Right cardiac atrium (tissue), 5 donors: ENCODE measurements at regions not wholly inside any gene's neighbourhood (a gene's known extent, or its start where the extent isn't known, plus 50 kb on each side); places are given as distances from the start of the nearest gene placed in this dataset.

Experiments
- ATAC-seq, 2 donors: fragments of 200-7000 bp; cut with Tn5 transposase; one replicate each; pipeline versions ENCODE4 v1.8.0 to v1.9.1; 2020; ENCODE audit warnings: moderate library complexity in 2 of 2, mild to moderate bottlenecking in 1 of 2
- DNase-seq, 3 donors: peaks; one replicate each; pipeline ENCODE4 v3.0.0-alpha.2; 2020
- H3K27ac ChIP-seq: one replicate; pipeline ENCODE4 v1.5.1; 2013; ENCODE audit warnings: mild to moderate bottlenecking, low read length, control low read depth, moderate library complexity
- H3K27me3 ChIP-seq: one replicate; pipeline ENCODE4 v1.6.1; 2013; ENCODE audit not compliant: control insufficient read depth, insufficient read depth
- H3K4me1 ChIP-seq: one replicate; pipeline ENCODE4 v1.6.1; 2013; ENCODE audit warnings: low read length; ENCODE audit not compliant: control insufficient read depth, insufficient read depth
- H3K4me3 ChIP-seq: one replicate; pipeline ENCODE4 v1.5.1; 2013; ENCODE audit warnings: low read length, control low read depth
- H3K9me3 ChIP-seq: one replicate; pipeline ENCODE4 v1.6.1; 2013; ENCODE audit warnings: low read length; ENCODE audit not compliant: control insufficient read depth
- WGBS: extraction: QIAGEN DNeasy Blood & Tissue Kit; methylation state at CpG from one replicate; pipeline ENCODE4 v1.1.7; 2013; 5-methylcytosine and 5-hydroxymethylcytosine counted together
- intact Hi-C, 4 donors: fragments of 100-400 bp; cut with DNase I; formaldehyde crosslinking; loops; one replicate each; pipeline versions ENCODE4 v1.11.0 to v1.14.0; 2022 to 2023
- donor health status: healthy with polysubstance abuse.
- donor health status: DM: no; HTN: yes; CAD: no.
- donor health status: DM: no; HTN: no; CAD: no.
- donor health status: DM: no; HTN: yes; CAD: no; lungs with severe emphysema.
- donor health status: DM: yes; HTN: yes; CAD: no.

DNA sequence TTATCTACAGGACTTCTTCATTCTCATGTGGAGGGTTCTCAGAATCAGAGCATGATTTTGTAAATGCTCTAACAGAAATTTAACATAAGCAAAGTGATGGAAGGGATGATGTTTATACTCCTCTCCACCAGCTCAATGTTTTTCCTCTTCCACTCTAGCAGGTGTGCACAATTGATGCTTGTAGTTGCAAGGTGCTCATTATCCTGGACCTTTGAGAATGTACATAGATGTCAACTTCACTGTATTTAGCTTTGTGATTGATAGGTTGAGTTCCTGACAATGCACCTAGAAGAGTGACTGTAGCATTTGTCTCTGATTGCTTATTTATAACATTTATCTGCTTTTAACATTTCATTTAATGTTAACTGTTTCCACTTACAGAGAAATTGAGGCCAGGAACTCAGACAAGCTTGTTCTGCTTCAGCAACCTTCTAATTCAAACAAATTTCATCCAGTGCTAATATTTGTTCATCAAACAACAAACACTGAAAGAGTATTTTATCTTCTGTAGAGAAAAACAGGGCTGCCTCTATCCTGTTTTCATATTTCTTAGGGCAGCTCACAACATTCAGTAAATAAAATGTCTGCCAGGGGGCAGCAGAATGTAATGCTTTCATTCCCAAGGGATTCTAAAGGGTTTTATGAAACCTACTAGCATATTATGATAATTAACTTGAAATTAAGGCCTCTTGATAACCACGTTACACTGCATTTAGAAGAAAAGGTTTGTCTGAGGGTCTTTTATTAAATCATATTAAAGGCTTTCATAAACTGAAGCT lies 127.9 kb upstream of the NOL4 start:
- 33% methylated on average over 1 of the region's 1 CpG for WGBS
- H3K9me3 ChIP-seq: no peaks in the 10 kb centered on the region
- ATAC-seq (no peak), DNase-seq (no peak)
- no peaks in the 10 kb centered on the region for H3K27me3 ChIP-seq
- H3K27ac ChIP-seq: no peak overlapping the region
- no peak overlapping the region for H3K4me3 ChIP-seq
- intact Hi-C loops: loop anchor here in 3 of 4 donors (5.0 to 10.0 kb wide), 2 partner anchors 432 to 435 kb away; no protein-coding TSS in a partner anchor
- H3K4me1 ChIP-seq: no peaks in the 10 kb centered on the region

GRCh38 chr18:34354351-34354750 lies 129.6 kb upstream of the NOL4 start:
- ATAC-seq (no peak), DNase-seq (no peak)
- intact Hi-C loops: loop anchor here in 3 of 4 donors (5.0 to 10.0 kb wide), 2 partner anchors 430 to 433 kb away; no protein-coding TSS in a partner anchor
- Histone ChIP-seq H3K4me3 (no peak overlapping the region), H3K27me3 (no peaks in the 10 kb centered on the region), H3K4me1 (no peaks in the 10 kb centered on the region), H3K9me3 (no peaks in the 10 kb centered on the region), H3K27ac (no peak overlapping the region)
- WGBS: 77% methylated on average over 3 of the region's 3 CpGs

GRCh38 chr18:34357944-34358580 lies 133.3 kb upstream of the NOL4 start:
- H3K9me3 ChIP-seq: no peaks in the 10 kb centered on the region
- H3K4me1 ChIP-seq: no peaks in the 10 kb centered on the region
- intact Hi-C loops: loop anchor here in 1 of 4 donors (5.0 to 10.0 kb wide), 2 partner anchors 304 to 427 kb away; no protein-coding TSS in a partner anchor
- no peak overlapping the region for H3K4me3 ChIP-seq
- DNase-seq (no peak), ATAC-seq (no peak)
- H3K27ac ChIP-seq: no peak overlapping the region
- H3K27me3 ChIP-seq: no peaks in the 10 kb centered on the region
- WGBS: 73% methylated on average over 5 of the region's 5 CpGs

GRCh38 chr18:34358923-34359322 lies 134.2 kb upstream of the NOL4 start:
- no peaks in the 10 kb centered on the region for H3K9me3 ChIP-seq
- ATAC-seq (no peak), DNase-seq (no peak)
- intact Hi-C loops: loop anchor here in 1 of 4 donors (5.0 to 10.0 kb wide), 2 partner anchors 303 to 426 kb away; no protein-coding TSS in a partner anchor
- no peak overlapping the region for H3K27ac ChIP-seq
- H3K4me1 ChIP-seq: no peaks in the 10 kb centered on the region
- no peak overlapping the region for H3K4me3 ChIP-seq
- no peaks in the 10 kb centered on the region for H3K27me3 ChIP-seq
- 68% methylated on average over 2 of the region's 2 CpGs for WGBS

DNA sequence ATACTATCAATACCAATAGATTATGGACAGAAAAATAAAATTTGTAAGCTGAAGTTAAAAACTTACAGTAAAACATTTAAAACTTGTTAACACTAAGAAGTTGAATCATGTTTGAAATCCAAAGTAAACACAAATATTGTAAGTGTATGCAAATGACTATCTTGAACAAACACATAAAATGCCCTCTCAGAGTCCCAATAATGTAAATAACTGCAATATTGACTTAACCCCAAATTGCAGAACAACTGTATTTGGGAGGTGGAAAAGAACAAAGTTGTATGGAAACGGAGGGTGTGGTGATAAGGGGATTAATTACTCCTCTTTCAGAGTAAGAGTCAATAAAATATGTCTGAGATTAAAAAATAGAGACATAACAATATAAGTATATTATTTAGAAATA lies 140.0 kb upstream of the NOL4 start:
- DNase-seq (no peak), ATAC-seq (no peak)
- no peaks in the 10 kb centered on the region for H3K4me1 ChIP-seq
- no peak overlapping the region for H3K27ac ChIP-seq
- whole genome bisulfite sequencing: 57% methylated on average over 1 of the region's 1 CpG
- no peaks in the 10 kb centered on the region for H3K9me3 ChIP-seq
- H3K27me3 ChIP-seq: no peaks in the 10 kb centered on the region
- intact Hi-C loops: no loop called here
- H3K4me3 ChIP-seq: no peak overlapping the region

DNA sequence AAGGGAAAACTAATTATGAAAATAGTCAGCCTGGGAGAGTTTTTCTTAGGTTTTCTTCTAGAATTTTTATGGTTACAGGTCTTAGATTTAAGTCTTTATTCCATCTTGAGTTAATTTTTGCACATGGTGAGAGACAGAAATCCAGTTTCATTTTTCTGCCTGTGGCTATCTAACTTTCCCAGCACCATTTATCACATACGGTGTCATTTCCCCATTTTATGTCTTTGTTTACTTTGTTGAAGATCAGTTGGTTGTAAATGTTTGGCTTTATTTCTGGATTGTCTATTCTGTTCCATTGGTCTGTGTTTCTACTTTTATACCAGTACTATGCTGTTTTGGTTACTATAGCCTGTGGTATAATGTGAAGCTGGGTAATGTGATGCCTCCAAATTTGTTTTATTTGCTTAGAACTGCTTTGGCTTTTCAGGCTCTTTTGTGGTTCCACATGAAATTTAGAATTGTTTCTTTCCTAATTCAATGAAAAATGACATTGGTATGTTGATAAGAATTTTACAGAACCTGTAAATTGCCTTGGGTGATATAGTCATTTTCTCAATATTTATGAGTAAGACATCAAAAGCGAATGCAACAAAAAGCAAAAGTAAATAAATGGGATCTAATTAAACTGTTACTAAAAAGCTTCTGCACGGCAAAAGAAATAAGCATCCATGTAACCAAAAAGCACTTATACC lies 146.1 kb upstream of the NOL4 start:
- DNase-seq: no peak
- 69% methylated on average over 3 of the region's 3 CpGs for WGBS
- H3K9me3 ChIP-seq: no peaks in the 10 kb centered on the region
- no peaks in the 10 kb centered on the region for H3K27me3 ChIP-seq
- no peak overlapping the region for H3K4me3 ChIP-seq
- H3K27ac ChIP-seq: no peak overlapping the region
- no peak for ATAC-seq
- intact Hi-C loops: no loop called here
- no peaks in the 10 kb centered on the region for H3K4me1 ChIP-seq

GRCh38 chr18:34380326-34380725 lies 155.6 kb upstream of the NOL4 start:
- no peaks in the 10 kb centered on the region for H3K9me3 ChIP-seq
- H3K4me3 ChIP-seq: no peak overlapping the region
- H3K4me1 ChIP-seq: no peaks in the 10 kb centered on the region
- 53% methylated on average over 1 of the region's 1 CpG for WGBS
- no peaks in the 10 kb centered on the region for H3K27me3 ChIP-seq
- intact Hi-C loops: no loop called here
- ATAC-seq: no peak
- H3K27ac ChIP-seq: no peak overlapping the region
- DNase-seq: no peak

- no peaks in the 10 kb centered on the region for H3K4me1 ChIP-seq
- H3K27me3 ChIP-seq: no peaks in the 10 kb centered on the region
- DNase-seq: no peak
- no peak overlapping the region for H3K27ac ChIP-seq
- intact Hi-C loops: no loop called here
- H3K9me3 ChIP-seq: no peaks in the 10 kb centered on the region
- no peak overlapping the region for H3K4me3 ChIP-seq
- ATAC-seq: no peak
Measured at GRCh38 chr18:34385311-34385710, 160.6 kb upstream of the NOL4 start.

DNA sequence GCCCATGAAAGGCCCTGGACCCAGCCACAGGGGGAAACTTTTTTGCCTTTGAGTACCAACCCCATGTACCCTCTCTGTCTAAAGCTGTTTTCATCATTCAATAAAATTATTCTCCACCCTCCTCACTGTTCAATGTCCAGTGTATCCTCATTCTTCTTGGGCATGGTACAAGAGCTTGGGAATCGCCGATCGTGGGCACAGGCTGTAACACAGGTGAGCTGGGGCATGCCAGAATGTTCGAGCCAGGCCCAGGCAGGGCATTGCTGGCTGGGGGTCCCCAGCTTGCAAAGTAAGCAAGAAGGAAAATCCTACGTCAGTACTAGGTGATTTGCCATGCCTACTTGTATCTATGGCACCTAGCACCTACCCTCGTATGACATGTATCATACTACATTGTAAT lies 162.1 kb upstream of the NOL4 start:
- no peaks in the 10 kb centered on the region for H3K4me1 ChIP-seq
- ATAC-seq (no peak), DNase-seq (no peak)
- no peaks in the 10 kb centered on the region for H3K27me3 ChIP-seq
- H3K4me3 ChIP-seq: no peak overlapping the region
- H3K27ac ChIP-seq: no peak overlapping the region
- 86% methylated on average over 6 of the region's 6 CpGs for WGBS
- no peaks in the 10 kb centered on the region for H3K9me3 ChIP-seq
- intact Hi-C loops: no loop called here

- intact Hi-C loops: no loop called here
- DNase-seq (no peak), ATAC-seq (no peak)
- Histone ChIP-seq H3K4me3 (no peak overlapping the region), H3K9me3 (no peaks in the 10 kb centered on the region), H3K27me3 (no peaks in the 10 kb centered on the region), H3K4me1 (no peaks in the 10 kb centered on the region), H3K27ac (no peak overlapping the region)
- 70% methylated on average over 2 of the region's 2 CpGs for WGBS
Measured at GRCh38 chr18:34397286-34397896, 172.7 kb upstream of the NOL4 start.

- no peak overlapping the region for H3K4me3 ChIP-seq
- no peaks in the 10 kb centered on the region for H3K27me3 ChIP-seq
- no peak overlapping the region for H3K27ac ChIP-seq
- no peaks in the 10 kb centered on the region for H3K4me1 ChIP-seq
- intact Hi-C loops: no loop called here
- no peak for DNase-seq
- ATAC-seq: no peak
- WGBS: 77% methylated on average over 3 of the region's 3 CpGs
- H3K9me3 ChIP-seq: no peaks in the 10 kb centered on the region
Measured at GRCh38 chr18:34399892-34400291, 175.2 kb upstream of the NOL4 start.
